HepG2 (cell line): ENCODE measurements at regions not wholly inside any gene's neighbourhood (a gene's known extent, or its start where the extent isn't known, plus 50 kb on each side); places are given as distances from the start of the nearest gene placed in this dataset.

Source experiments
- ATAC-seq: fragments of 200-7000 bp; cut with Tn5 transposase; 3 replicates; pipeline ENCODE4 v1.9.1; 2020; ENCODE audit warnings: mild to moderate bottlenecking, moderate library complexity
- BruUV-seq: library from RNA; stranded (reverse); fragments of 400-500 nt; replicated peaks from 2 replicates; lab custom pipeline; 2021; lab: Mats Ljungman, UMichigan
- CTCF ChIA-PET: fragments of 300-600 bp; formaldehyde crosslinking; extraction: SDS; loops from one replicate; lab custom pipeline; 2021; ENCODE audit warnings: low total read pairs, inconsistent platforms, low intra/inter-chr PET ratio; lab: Yijun Ruan, JAX
- POLR2A ChIA-PET: fragments of 350-600 bp; sonication (Branson Sonifier 250); formaldehyde crosslinking; loops from one replicate; lab custom pipeline; 2020; ENCODE audit warnings: antibody characterized with exemption, inconsistent platforms; lab: Yijun Ruan, JAX
- DNase-seq: peaks from one replicate; pipeline ENCODE4 v3.0.0-alpha.2; 2015; ENCODE audit warnings: low spot score
- FAIRE-seq: peaks from 3 replicates; lab custom pipeline; 2011; peaks lifted over from hg19 to GRCh38; lab: Jason Lieb, UNC
- H2AFZ ChIP-seq: one replicate; pipeline ENCODE4 v1.6.1; 2011; ENCODE audit warnings: low read length, inconsistent platforms
- H3K27ac ChIP-seq: fragments of 300-600 bp; 3 replicates; pipeline ENCODE4 v1.8.0; 2011; ENCODE audit warnings: mixed run types, mild to moderate bottlenecking, mixed read lengths, low read length, inconsistent platforms; ENCODE audit not compliant: insufficient read depth; ENCODE audit errors: extremely low read length
- H3K27me3 ChIP-seq, 2 experiments: fragments of 200-600 bp in 1 of 2; 2 replicates in 1 of 2; 3 replicates in 1 of 2; pipeline versions ENCODE4 v1.6.0 to v1.8.0; 2011; ENCODE audit warnings: low read length in 2 of 2, mild to moderate bottlenecking in 2 of 2, moderate library complexity in 2 of 2, inconsistent platforms in 1 of 2; ENCODE audit not compliant: insufficient read depth in 2 of 2, control insufficient read depth in 1 of 2
- H3K36me3 ChIP-seq, 2 experiments: fragments of 200-600 bp in 1 of 2; replicated peaks in 1 of 2; 2 replicates in 1 of 2; 3 replicates in 1 of 2; pipeline versions ENCODE4 v1.5.1 to v1.8.0; 2011; ENCODE audit warnings: low read length in 2 of 2, inconsistent platforms in 1 of 2; ENCODE audit not compliant: insufficient read depth in 2 of 2, control insufficient read depth in 1 of 2
- H3K4me1 ChIP-seq: 2 replicates; pipeline ENCODE4 v1.5.1; 2012; ENCODE audit warnings: low read length, inconsistent platforms; ENCODE audit not compliant: insufficient read depth
- H3K4me2 ChIP-seq: 2 replicates; pipeline ENCODE4 v1.6.0; 2011; ENCODE audit warnings: low read depth, low read length, inconsistent platforms
- H3K4me3 ChIP-seq, 3 experiments: fragments of 200-600 bp in 1 of 3; sonication (generic), shearing (Covaris generic) in 1 of 3; replicated peaks in 1 of 3; 2 replicates each; pipeline ENCODE4 v1.5.1; 2011 to 2016; ENCODE audit warnings: low read length in 3 of 3, inconsistent platforms in 2 of 3, low read depth in 2 of 3, mild to moderate bottlenecking in 2 of 3, control low read depth in 1 of 3, mixed read lengths in 1 of 3; ENCODE audit not compliant: insufficient read depth in 1 of 3
- H3K79me2 ChIP-seq: one replicate; pipeline ENCODE4 v1.6.1; 2011; ENCODE audit warnings: low read length, inconsistent platforms; ENCODE audit not compliant: insufficient read depth
- H3K9ac ChIP-seq: 2 replicates; pipeline ENCODE4 v1.6.0; 2011; ENCODE audit warnings: mild to moderate bottlenecking, low read depth, low read length, inconsistent platforms; ENCODE audit not compliant: insufficient read depth
- H3K9me3 ChIP-seq: 2 replicates; pipeline ENCODE4 v1.5.1; 2012; ENCODE audit warnings: mild to moderate bottlenecking, low read length
- H4K20me1 ChIP-seq: 2 replicates; pipeline ENCODE4 v1.6.0; 2011; ENCODE audit warnings: inconsistent platforms, mild to moderate bottlenecking, low read length, moderate library complexity; ENCODE audit not compliant: insufficient read depth
- ATF7 ChIP-seq, 2 experiments: fragments of 450-650 bp in 1 of 2; sonication (generic) in 1 of 2; formaldehyde crosslinking in 1 of 2; IDR thresholded peaks; 2 replicates each; pipeline versions ENCODE4 v1.4.0 to v1.6.1; 2016 to 2020; ENCODE audit warnings: antibody characterized with exemption in 1 of 2, mild to moderate bottlenecking in 1 of 2, missing genetic modification reagents in 1 of 2
- CREB1 ChIP-seq, 2 experiments: fragments of 450-650 bp in 1 of 2; IDR thresholded peaks; 2 replicates each; pipeline ENCODE4 v1.6.1; 2016 to 2017; ENCODE audit warnings: control low read depth in 1 of 2, mild to moderate bottlenecking in 1 of 2, missing compliant biosample characterization in 1 of 2, missing genetic modification characterization in 1 of 2
- EED ChIP-seq: sonication (generic); formaldehyde crosslinking; IDR thresholded peaks from 2 replicates; pipeline ENCODE4 v1.5.0; 2020; ENCODE audit warnings: mild to moderate bottlenecking, missing genetic modification reagents
- GABPA ChIP-seq, 2 experiments: IDR thresholded peaks; 2 replicates each; pipeline ENCODE4 v1.6.1; 2011 to 2016; ENCODE audit warnings: low read depth in 2 of 2, low read length in 1 of 2, missing biosample characterization in 1 of 2, missing genetic modification characterization in 1 of 2
- RAD21 ChIP-seq: fragments of 450-650 bp; formaldehyde crosslinking; IDR thresholded peaks from 2 replicates; pipeline ENCODE4 v1.5.0; 2020; ENCODE audit warnings: mild to moderate bottlenecking
- RCOR2 ChIP-seq: IDR thresholded peaks from 2 replicates; pipeline ENCODE4 v1.6.1; 2016; ENCODE audit warnings: missing biosample characterization, missing genetic modification reagents
- SOX6 ChIP-seq, 2 experiments: fragments of 450-650 bp in 1 of 2; sonication (generic) in 1 of 2; formaldehyde crosslinking in 1 of 2; IDR thresholded peaks; 2 replicates each; pipeline versions ENCODE4 v1.4.0 to v1.6.1; 2017 to 2020; ENCODE audit warnings: antibody characterized with exemption in 1 of 2, mild to moderate bottlenecking in 1 of 2, missing genetic modification reagents in 1 of 2
- WGBS: methylation state at CpG from one replicate; pipeline ENCODE4 v1.1.6; 2017; ENCODE audit warnings: low lambda C conversion rate; 5-methylcytosine and 5-hydroxymethylcytosine counted together
- in situ Hi-C: cut with HindIII; loops from 2 replicates; pipeline ENCODE4 v1.10.0; 2017; ENCODE audit warnings: low pct_unique_long_range_greater_than_20kb; ENCODE audit not compliant: extremely low pct_ligation_motif_present
- intact Hi-C: fragments of 100-400 bp; cut with micrococcal nuclease; formaldehyde crosslinking; loops from one replicate; pipeline ENCODE4 v1.10.0; 2022; ENCODE audit not compliant: unreplicated experiment
- TF ChIP-seq, protein P1 (sequence below): sonication (generic); formaldehyde crosslinking; IDR thresholded peaks from 2 replicates; pipeline ENCODE4 v1.4.0; 2020; ENCODE audit warnings: mild to moderate bottlenecking, missing genetic modification reagents
- TF ChIP-seq, protein P2 (sequence below): sonication (generic); formaldehyde crosslinking; IDR thresholded peaks from 2 replicates; pipeline ENCODE4 v1.5.0; 2020; ENCODE audit warnings: missing genetic modification reagents

DNA sequence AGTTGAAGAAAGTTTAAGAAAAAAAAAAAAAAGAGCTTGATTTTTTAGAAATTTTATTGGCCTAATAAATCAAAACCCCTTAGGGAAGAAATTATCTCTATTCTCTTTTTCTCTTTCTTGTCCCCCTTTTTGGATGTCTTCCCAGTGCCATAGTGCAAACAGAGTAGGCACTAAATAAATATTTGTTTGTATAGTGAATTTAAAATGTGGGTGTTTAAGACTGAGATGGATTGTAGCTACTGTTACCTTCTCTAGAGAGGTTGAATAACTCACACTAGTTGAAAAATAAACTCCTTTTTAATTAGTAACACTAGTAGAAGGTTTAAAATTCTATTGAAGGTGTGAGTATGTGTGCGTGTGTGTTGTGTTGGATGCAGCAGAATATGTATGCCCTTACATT lies 783.8 kb downstream of the NXPH1 start:
- Histone ChIP-seq H3K27me3 (no peaks in the 10 kb centered on the region), H3K27ac (no peak overlapping the region), H3K4me3 (no peak overlapping the region), H2AFZ (no peak overlapping the region), H3K9me3 (peaks cover 52% of the 10 kb centered on the region), H3K79me2 (no peaks in the 10 kb centered on the region), H3K36me3 (no peaks in the 10 kb centered on the region), H3K4me2 (no peak overlapping the region), H3K4me1 (no peaks in the 10 kb centered on the region), H3K9ac (no peak overlapping the region), H4K20me1 (no peaks in the 10 kb centered on the region)
- ChIA-PET CTCF (no interaction called here), POLR2A (no interaction called here)
- no peak for TF ChIP-seq EED
- TF ChIP-seq, protein P1, sequence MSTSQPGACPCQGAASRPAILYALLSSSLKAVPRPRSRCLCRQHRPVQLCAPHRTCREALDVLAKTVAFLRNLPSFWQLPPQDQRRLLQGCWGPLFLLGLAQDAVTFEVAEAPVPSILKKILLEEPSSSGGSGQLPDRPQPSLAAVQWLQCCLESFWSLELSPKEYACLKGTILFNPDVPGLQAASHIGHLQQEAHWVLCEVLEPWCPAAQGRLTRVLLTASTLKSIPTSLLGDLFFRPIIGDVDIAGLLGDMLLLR (CRISPR knock-in tag), result no peak
- in situ Hi-C loops (no loop called here), intact Hi-C loops (no loop called here)
- no peak for FAIRE-seq
- no TSS peak for BruUV-seq
- DNase-seq, result no peak
- 0% methylated on average over 1 of the region's 1 CpG for WGBS
- no peak for ATAC-seq

DNA sequence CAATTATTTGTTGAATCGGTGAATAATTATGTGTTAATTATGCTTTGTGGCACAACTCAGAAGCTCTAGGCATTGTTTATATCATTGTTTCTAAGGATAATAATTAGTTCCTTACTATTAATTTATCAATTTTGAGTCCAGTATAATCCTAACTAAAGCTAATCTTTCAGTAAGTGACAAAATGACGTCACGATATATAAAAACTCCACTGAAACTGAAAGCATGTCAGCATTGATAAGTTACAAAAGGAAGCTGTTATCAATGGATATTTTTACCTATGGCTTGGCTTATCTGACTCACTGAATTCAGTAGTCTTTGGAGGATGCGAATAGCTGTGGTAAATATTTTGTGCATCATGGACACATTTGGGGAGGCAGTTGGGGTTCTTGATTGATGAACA lies 793.1 kb downstream of the NXPH1 start:
- Histone ChIP-seq H3K9ac (no peak overlapping the region), H3K79me2 (no peaks in the 10 kb centered on the region), H3K9me3 (peaks cover 59% of the 10 kb centered on the region), H3K4me1 (no peaks in the 10 kb centered on the region), H3K4me3 (no peak overlapping the region), H4K20me1 (no peaks in the 10 kb centered on the region), H3K36me3 (no peaks in the 10 kb centered on the region), H3K27ac (no peak overlapping the region), H3K27me3 (no peaks in the 10 kb centered on the region), H2AFZ (no peak overlapping the region), H3K4me2 (no peak overlapping the region)
- WGBS, result 9% methylated on average over 4 of the region's 4 CpGs
- ChIA-PET CTCF (no interaction called here), POLR2A (no interaction called here)
- ATAC-seq (no peak), FAIRE-seq (no peak), DNase-seq (no peak)
- in situ Hi-C loops, result no loop called here
- no TSS peak for BruUV-seq
- intact Hi-C loops, result no loop called here
- TF ChIP-seq GABPA (IDR thresholded peaks at IDR 0.05; ENCODE audit: low read depth, low read length) (no peak), GABPA (CRISPR knock-in tag; IDR thresholded peaks at IDR 0.05; ENCODE audit: low read depth) (no peak), RAD21 (CRISPR knock-in tag) (no peak), CREB1 (IDR thresholded peaks at IDR 0.05) (peak; percentile 94), CREB1 (CRISPR knock-in tag; IDR thresholded peaks at IDR 0.05) (no peak), ATF7 (IDR thresholded peaks at IDR 0.05) (peak; percentile 94), ATF7 (CRISPR knock-in tag; IDR thresholded peaks at IDR 0.05) (no peak), SOX6 (IDR thresholded peaks at IDR 0.05) (no peak), SOX6 (CRISPR knock-in tag; IDR thresholded peaks at IDR 0.05) (no peak), RCOR2 (no peak)
- TF ChIP-seq, protein P2, sequence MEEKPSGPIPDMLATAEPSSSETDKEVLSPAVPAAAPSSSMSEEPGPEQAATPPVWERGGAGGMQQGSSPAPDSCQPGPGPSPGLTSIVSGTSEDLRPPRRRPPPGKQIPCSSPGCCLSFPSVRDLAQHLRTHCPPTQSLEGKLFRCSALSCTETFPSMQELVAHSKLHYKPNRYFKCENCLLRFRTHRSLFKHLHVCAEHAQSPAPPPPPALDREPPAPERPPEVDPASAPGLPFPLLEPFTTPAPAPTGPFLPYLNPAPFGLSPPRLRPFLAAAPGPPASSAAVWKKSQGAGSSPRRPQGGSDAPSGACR, result no peak
